ENCODE measurements at regions not wholly inside any gene's neighbourhood (a gene's known extent, or its start where the extent isn't known, plus 50 kb on each side); places are given as distances from the start of the nearest gene placed in this dataset.
"Not testable (repeated sequence)": the region's sequence is repeated elsewhere in the genome, so short reads cannot be mapped to it uniquely, and the experiment has no call there.

GRCh38 chr19:21610341-21610740 lies 104.9 kb downstream of the ZNF429 start:
- H3K36me3 ChIP-seq (ENCODE audit: low read depth, low read length): no peaks in the 10 kb centered on the region
- ChIA-PET CTCF (no interaction called here), POLR2A (ENCODE audit: unreplicated experiment) (no interaction called here)
- intact Hi-C loops (cut with micrococcal nuclease): no loop called here
- no peak overlapping the region for H3K9ac ChIP-seq (ENCODE audit: low read length)
- DNase-seq (no peak), ATAC-seq (no peak)
- H3K4me3 ChIP-seq (ENCODE audit: low read length): no peak overlapping the region
- 0 out of 2 replicates have a peak, but pooled peaks cover 4% of the 10 kb centered on the region for H3K9me3 ChIP-seq (ENCODE audit: low read length)
- H3F3A ChIP-seq (ENCODE audit: low read length, unreplicated experiment): no peaks in the 10 kb centered on the region
- H2AFZ ChIP-seq (ENCODE audit: low read length): no peak overlapping the region
- H3K4me2 ChIP-seq (ENCODE audit: low read length): no peak overlapping the region
- H3K4me1 ChIP-seq (ENCODE audit: insufficient read depth, low read length): no peaks in the 10 kb centered on the region
- TF ChIP-seq EZH2 (IDR thresholded peaks at IDR 0.05; ENCODE audit: low read length, unreplicated experiment) (no peak), EZH2phosphoT487 (IDR thresholded peaks at IDR 0.05; ENCODE audit: borderline replicate concordance, low read length) (no peak), CTCF (conservative IDR thresholded peaks at IDR 0.05; ENCODE audit: low read depth, low read length) (no peak)
- H4K20me1 ChIP-seq (ENCODE audit: low read length): no peaks in the 10 kb centered on the region
- H3K9me2 ChIP-seq (replicated peaks; ENCODE audit: low read length): no peaks in the 10 kb centered on the region
- no peak overlapping the region for H3K27ac ChIP-seq (ENCODE audit: low read length)
- no peaks in the 10 kb centered on the region for H3K27me3 ChIP-seq (ENCODE audit: low read length)
- no peaks in the 10 kb centered on the region for H3K79me2 ChIP-seq (ENCODE audit: low read length)
- no TSS peak for BruUV-seq (replicated peaks)

- ATAC-seq: no peak
- no peak for DNase-seq
- H3K27me3 ChIP-seq (ENCODE audit: low read length): no peaks in the 10 kb centered on the region
- no peaks in the 10 kb centered on the region for H3K36me3 ChIP-seq (ENCODE audit: low read depth, low read length)
- no peaks in the 10 kb centered on the region for H3K9me2 ChIP-seq (replicated peaks; ENCODE audit: low read length)
- no TSS peak for BruUV-seq (replicated peaks)
- no peaks in the 10 kb centered on the region for H3K79me2 ChIP-seq (ENCODE audit: low read length)
- H3F3A ChIP-seq (ENCODE audit: low read length, unreplicated experiment): no peaks in the 10 kb centered on the region
- H3K4me1 ChIP-seq (ENCODE audit: insufficient read depth, low read length): no peaks in the 10 kb centered on the region
- no peaks in the 10 kb centered on the region for H4K20me1 ChIP-seq (ENCODE audit: low read length)
- intact Hi-C loops (cut with micrococcal nuclease): no loop called here
- no peak overlapping the region for H3K4me3 ChIP-seq (ENCODE audit: low read length)
- H3K4me2 ChIP-seq (ENCODE audit: low read length): no peak overlapping the region
- POLR2A ChIA-PET (ENCODE audit: unreplicated experiment): no interaction called here
- no peak for TF ChIP-seq EZH2 (IDR thresholded peaks at IDR 0.05; ENCODE audit: low read length, unreplicated experiment)
- TF ChIP-seq CTCF (conservative IDR thresholded peaks at IDR 0.05; ENCODE audit: low read depth, low read length): no peak
- TF ChIP-seq EZH2phosphoT487 (IDR thresholded peaks at IDR 0.05; ENCODE audit: borderline replicate concordance, low read length): no peak
- 0 out of 2 replicates have a peak, but pooled peaks cover 4% of the 10 kb centered on the region for H3K9me3 ChIP-seq (ENCODE audit: low read length)
- no peak overlapping the region for H3K9ac ChIP-seq (ENCODE audit: low read length)
- no peak overlapping the region for H3K27ac ChIP-seq (ENCODE audit: low read length)
- H2AFZ ChIP-seq (ENCODE audit: low read length): no peak overlapping the region
- CTCF ChIA-PET: no interaction called here
Measured at GRCh38 chr19:21608571-21608970, 103.2 kb downstream of the ZNF429 start.

GRCh38 chr19:21607449-21607848 lies 102.0 kb downstream of the ZNF429 start:
- Histone ChIP-seq H3F3A (ENCODE audit: low read length, unreplicated experiment) (no peaks in the 10 kb centered on the region), H4K20me1 (ENCODE audit: low read length) (no peaks in the 10 kb centered on the region), H3K9me3 (ENCODE audit: low read length) (no peaks in the 10 kb centered on the region), H3K9ac (ENCODE audit: low read length) (no peak overlapping the region), H3K79me2 (ENCODE audit: low read length) (no peaks in the 10 kb centered on the region), H3K27ac (ENCODE audit: low read length) (no peak overlapping the region), H3K9me2 (replicated peaks; ENCODE audit: low read length) (no peaks in the 10 kb centered on the region), H3K4me2 (ENCODE audit: low read length) (no peak overlapping the region), H3K4me3 (ENCODE audit: low read length) (no peak overlapping the region), H2AFZ (ENCODE audit: low read length) (no peak overlapping the region), H3K27me3 (ENCODE audit: low read length) (no peaks in the 10 kb centered on the region), H3K36me3 (ENCODE audit: low read depth, low read length) (no peaks in the 10 kb centered on the region), H3K4me1 (ENCODE audit: insufficient read depth, low read length) (no peaks in the 10 kb centered on the region)
- BruUV-seq (replicated peaks): no TSS peak
- ATAC-seq (no peak), DNase-seq (no peak)
- ChIA-PET CTCF (no interaction called here), POLR2A (ENCODE audit: unreplicated experiment) (no interaction called here)
- TF ChIP-seq EZH2 (IDR thresholded peaks at IDR 0.05; ENCODE audit: low read length, unreplicated experiment) (no peak), EZH2phosphoT487 (IDR thresholded peaks at IDR 0.05; ENCODE audit: borderline replicate concordance, low read length) (no peak), CTCF (conservative IDR thresholded peaks at IDR 0.05; ENCODE audit: low read depth, low read length) (no peak)
- intact Hi-C loops (cut with micrococcal nuclease): no loop called here

GRCh38 chr19:21607011-21607410 lies 101.6 kb downstream of the ZNF429 start:
- H3K9me2 ChIP-seq (replicated peaks; ENCODE audit: low read length); intact Hi-C loops (cut with micrococcal nuclease); H3K9ac ChIP-seq (ENCODE audit: low read length); H4K20me1 ChIP-seq (ENCODE audit: low read length); POLR2A ChIA-PET (ENCODE audit: unreplicated experiment); DNase-seq; H3K4me3 ChIP-seq (ENCODE audit: low read length); H3K4me2 ChIP-seq (ENCODE audit: low read length); BruUV-seq (replicated peaks); H3K4me1 ChIP-seq (ENCODE audit: insufficient read depth, low read length); H3K9me3 ChIP-seq (ENCODE audit: low read length); CTCF ChIA-PET; H3K27me3 ChIP-seq (ENCODE audit: low read length); H3K79me2 ChIP-seq (ENCODE audit: low read length); H3K36me3 ChIP-seq (ENCODE audit: low read depth, low read length); H2AFZ ChIP-seq (ENCODE audit: low read length); ATAC-seq; H3K27ac ChIP-seq (ENCODE audit: low read length); H3F3A ChIP-seq (ENCODE audit: low read length, unreplicated experiment): not testable (repeated sequence)

- CTCF ChIA-PET; H3K4me3 ChIP-seq (ENCODE audit: low read length); POLR2A ChIA-PET (ENCODE audit: unreplicated experiment); ATAC-seq; BruUV-seq (replicated peaks); H3K27me3 ChIP-seq (ENCODE audit: low read length); DNase-seq; H3K4me2 ChIP-seq (ENCODE audit: low read length); H3K79me2 ChIP-seq (ENCODE audit: low read length); H3K27ac ChIP-seq (ENCODE audit: low read length); H2AFZ ChIP-seq (ENCODE audit: low read length); H3K4me1 ChIP-seq (ENCODE audit: insufficient read depth, low read length); H3F3A ChIP-seq (ENCODE audit: low read length, unreplicated experiment); H4K20me1 ChIP-seq (ENCODE audit: low read length); H3K9me2 ChIP-seq (replicated peaks; ENCODE audit: low read length); H3K9me3 ChIP-seq (ENCODE audit: low read length); H3K9ac ChIP-seq (ENCODE audit: low read length); intact Hi-C loops (cut with micrococcal nuclease); H3K36me3 ChIP-seq (ENCODE audit: low read depth, low read length): not testable (repeated sequence)
Measured at GRCh38 chr19:21606326-21606725, 100.9 kb downstream of the ZNF429 start.

Measured in PC-3 (cell line).